ENCODE measurements at regions not wholly inside any gene's neighbourhood (a gene's known extent, or its start where the extent isn't known, plus 50 kb on each side); places are given as distances from the start of the nearest gene placed in this dataset.

DNA sequence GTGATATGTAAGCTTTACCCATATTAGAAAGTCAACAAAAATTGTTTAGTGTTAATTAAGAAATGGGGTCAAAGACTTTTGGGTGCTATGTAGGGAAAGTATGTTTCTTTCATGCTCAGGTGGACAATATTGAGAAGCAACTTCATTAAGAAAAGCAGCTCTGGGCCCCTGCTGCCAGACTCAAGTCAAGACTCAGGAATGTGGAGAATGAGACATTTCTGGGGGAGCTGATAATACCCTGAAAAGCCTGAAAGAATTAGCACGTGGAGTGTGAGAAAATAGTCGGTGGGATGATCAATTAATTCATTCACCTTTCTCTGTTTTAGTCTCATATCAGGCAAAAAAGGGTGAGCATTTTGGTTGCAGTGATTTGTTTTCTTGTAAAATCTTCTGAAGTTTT is 175.1 kb upstream of the IMPG1 start:
- no peak for ATAC-seq
- no peak overlapping the region for H3K27ac ChIP-seq
- no peak for FAIRE-seq
- TF ChIP-seq BHLHE40 (IDR thresholded peaks at IDR 0.05; ENCODE audit: low read depth, low read length) (no peak), EHF (CRISPR knock-in tag; IDR thresholded peaks at IDR 0.05) (no peak), GATA3 (IDR thresholded peaks at IDR 0.05; ENCODE audit: borderline replicate concordance) (no peak), MYC (IDR thresholded peaks at IDR 0.05; ENCODE audit: borderline replicate concordance, low read length) (no peak), CHD4 (IDR thresholded peaks at IDR 0.05; ENCODE audit: borderline replicate concordance) (no peak), JUN (IDR thresholded peaks at IDR 0.05) (no peak), RNF2 (IDR thresholded peaks at IDR 0.05; ENCODE audit: borderline replicate concordance, low read depth) (no peak), TFCP2L1 (CRISPR knock-in tag; IDR thresholded peaks at IDR 0.05) (no peak), KDM1A (IDR thresholded peaks at IDR 0.05; ENCODE audit: low read depth) (no peak), CBX2 (IDR thresholded peaks at IDR 0.05; ENCODE audit: borderline replicate concordance, low read depth) (no peak)
- TF ChIP-seq, protein P1, sequence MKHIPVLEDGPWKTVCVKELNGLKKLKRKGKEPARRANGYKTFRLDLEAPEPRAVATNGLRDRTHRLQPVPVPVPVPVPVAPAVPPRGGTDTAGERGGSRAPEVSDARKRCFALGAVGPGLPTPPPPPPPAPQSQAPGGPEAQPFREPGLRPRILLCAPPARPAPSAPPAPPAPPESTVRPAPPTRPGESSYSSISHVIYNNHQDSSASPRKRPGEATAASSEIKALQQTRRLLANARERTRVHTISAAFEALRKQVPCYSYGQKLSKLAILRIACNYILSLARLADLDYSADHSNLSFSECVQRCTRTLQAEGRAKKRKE (CRISPR knock-in tag; IDR thresholded peaks at IDR 0.05; ENCODE audit: low read depth) = no peak
- TF ChIP-seq, protein P2, sequence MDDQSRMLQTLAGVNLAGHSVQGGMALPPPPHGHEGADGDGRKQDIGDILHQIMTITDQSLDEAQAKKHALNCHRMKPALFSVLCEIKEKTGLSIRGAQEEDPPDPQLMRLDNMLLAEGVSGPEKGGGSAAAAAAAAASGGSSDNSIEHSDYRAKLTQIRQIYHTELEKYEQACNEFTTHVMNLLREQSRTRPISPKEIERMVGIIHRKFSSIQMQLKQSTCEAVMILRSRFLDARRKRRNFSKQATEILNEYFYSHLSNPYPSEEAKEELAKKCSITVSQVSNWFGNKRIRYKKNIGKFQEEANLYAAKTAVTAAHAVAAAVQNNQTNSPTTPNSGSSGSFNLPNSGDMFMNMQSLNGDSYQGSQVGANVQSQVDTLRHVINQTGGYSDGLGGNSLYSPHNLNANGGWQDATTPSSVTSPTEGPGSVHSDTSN (IDR thresholded peaks at IDR 0.05) = no peak
- TF ChIP-seq, protein P3, sequence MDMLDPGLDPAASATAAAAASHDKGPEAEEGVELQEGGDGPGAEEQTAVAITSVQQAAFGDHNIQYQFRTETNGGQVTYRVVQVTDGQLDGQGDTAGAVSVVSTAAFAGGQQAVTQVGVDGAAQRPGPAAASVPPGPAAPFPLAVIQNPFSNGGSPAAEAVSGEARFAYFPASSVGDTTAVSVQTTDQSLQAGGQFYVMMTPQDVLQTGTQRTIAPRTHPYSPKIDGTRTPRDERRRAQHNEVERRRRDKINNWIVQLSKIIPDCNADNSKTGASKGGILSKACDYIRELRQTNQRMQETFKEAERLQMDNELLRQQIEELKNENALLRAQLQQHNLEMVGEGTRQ (IDR thresholded peaks at IDR 0.05) = no peak
- H3K4me2 ChIP-seq = no peak overlapping the region
- 0% methylated on average over 2 of the region's 2 CpGs for WGBS (ENCODE audit: missing lambda C conversion rate)
- ChIA-PET CTCF (no interaction called here), POLR2A (no interaction called here)
- no peaks in the 10 kb centered on the region for H3K9me3 ChIP-seq
- no peaks in the 10 kb centered on the region for H3K4me1 ChIP-seq
- DNase-seq (ENCODE audit: low read depth in 1 of 2, low spot score in 1 of 2) = no peak
- H3K4me3 ChIP-seq = no peak overlapping the region

DNA sequence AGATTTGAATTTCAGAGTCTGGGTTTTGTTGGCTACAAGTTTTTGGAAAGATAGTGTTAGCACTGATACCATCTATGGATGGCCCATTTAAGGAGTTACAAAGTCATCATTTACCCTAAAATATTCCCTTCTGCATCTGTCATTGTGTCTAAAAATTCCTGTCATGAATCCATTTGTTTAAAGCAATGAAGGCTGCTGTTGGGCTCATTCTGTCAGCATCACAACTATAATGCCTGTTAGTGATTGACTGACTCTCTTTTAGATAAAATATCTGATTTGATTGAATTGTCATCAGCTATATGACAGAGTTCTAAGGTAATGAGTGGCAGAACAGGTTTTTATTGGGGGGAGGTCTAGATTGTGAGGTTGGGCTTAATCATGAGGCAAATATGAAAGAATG is 167.6 kb upstream of the IMPG1 start:
- no peaks in the 10 kb centered on the region for H3K4me1 ChIP-seq

More for the DNA sequence above, 167.6 kb upstream of the IMPG1 start:
- POLR2A ChIA-PET = no interaction called here
- no peak for TF ChIP-seq ZSCAN20 (CRISPR knock-in tag; IDR thresholded peaks at IDR 0.05)
- no peak for TF ChIP-seq SMC3 (IDR thresholded peaks at IDR 0.05)
- no peak for TF ChIP-seq RNF2 (IDR thresholded peaks at IDR 0.05; ENCODE audit: borderline replicate concordance, low read depth)
- no peak for TF ChIP-seq ZC3H11A (IDR thresholded peaks at IDR 0.05)
- TF ChIP-seq CBX2 (IDR thresholded peaks at IDR 0.05; ENCODE audit: borderline replicate concordance, low read depth) = no peak
- no peak for TF ChIP-seq KDM1A (IDR thresholded peaks at IDR 0.05; ENCODE audit: low read depth)
- TF ChIP-seq, protein P4, sequence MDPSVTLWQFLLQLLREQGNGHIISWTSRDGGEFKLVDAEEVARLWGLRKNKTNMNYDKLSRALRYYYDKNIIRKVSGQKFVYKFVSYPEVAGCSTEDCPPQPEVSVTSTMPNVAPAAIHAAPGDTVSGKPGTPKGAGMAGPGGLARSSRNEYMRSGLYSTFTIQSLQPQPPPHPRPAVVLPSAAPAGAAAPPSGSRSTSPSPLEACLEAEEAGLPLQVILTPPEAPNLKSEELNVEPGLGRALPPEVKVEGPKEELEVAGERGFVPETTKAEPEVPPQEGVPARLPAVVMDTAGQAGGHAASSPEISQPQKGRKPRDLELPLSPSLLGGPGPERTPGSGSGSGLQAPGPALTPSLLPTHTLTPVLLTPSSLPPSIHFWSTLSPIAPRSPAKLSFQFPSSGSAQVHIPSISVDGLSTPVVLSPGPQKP (IDR thresholded peaks at IDR 0.05; ENCODE audit: low read depth, low read length) = no peak
- TF ChIP-seq, protein P5, sequence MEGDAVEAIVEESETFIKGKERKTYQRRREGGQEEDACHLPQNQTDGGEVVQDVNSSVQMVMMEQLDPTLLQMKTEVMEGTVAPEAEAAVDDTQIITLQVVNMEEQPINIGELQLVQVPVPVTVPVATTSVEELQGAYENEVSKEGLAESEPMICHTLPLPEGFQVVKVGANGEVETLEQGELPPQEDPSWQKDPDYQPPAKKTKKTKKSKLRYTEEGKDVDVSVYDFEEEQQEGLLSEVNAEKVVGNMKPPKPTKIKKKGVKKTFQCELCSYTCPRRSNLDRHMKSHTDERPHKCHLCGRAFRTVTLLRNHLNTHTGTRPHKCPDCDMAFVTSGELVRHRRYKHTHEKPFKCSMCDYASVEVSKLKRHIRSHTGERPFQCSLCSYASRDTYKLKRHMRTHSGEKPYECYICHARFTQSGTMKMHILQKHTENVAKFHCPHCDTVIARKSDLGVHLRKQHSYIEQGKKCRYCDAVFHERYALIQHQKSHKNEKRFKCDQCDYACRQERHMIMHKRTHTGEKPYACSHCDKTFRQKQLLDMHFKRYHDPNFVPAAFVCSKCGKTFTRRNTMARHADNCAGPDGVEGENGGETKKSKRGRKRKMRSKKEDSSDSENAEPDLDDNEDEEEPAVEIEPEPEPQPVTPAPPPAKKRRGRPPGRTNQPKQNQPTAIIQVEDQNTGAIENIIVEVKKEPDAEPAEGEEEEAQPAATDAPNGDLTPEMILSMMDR (IDR thresholded peaks at IDR 0.05) = no peak
- no peak for TF ChIP-seq BHLHE40 (IDR thresholded peaks at IDR 0.05; ENCODE audit: low read depth, low read length)
- no peak for TF ChIP-seq TFCP2L1 (CRISPR knock-in tag; IDR thresholded peaks at IDR 0.05)
- no peak for TF ChIP-seq MAFK (IDR thresholded peaks at IDR 0.05; ENCODE audit: partially characterized antibody)
- TF ChIP-seq ZNF302 (CRISPR knock-in tag; IDR thresholded peaks at IDR 0.05) = no peak
- no peak for TF ChIP-seq CHD2 (IDR thresholded peaks at IDR 0.05; ENCODE audit: low read length, partially characterized antibody)
- TF ChIP-seq, protein P1 (CRISPR knock-in tag; IDR thresholded peaks at IDR 0.05; ENCODE audit: low read depth) = no peak
- TF ChIP-seq, protein P6, sequence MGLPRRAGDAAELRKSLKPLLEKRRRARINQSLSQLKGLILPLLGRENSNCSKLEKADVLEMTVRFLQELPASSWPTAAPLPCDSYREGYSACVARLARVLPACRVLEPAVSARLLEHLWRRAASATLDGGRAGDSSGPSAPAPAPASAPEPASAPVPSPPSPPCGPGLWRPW (IDR thresholded peaks at IDR 0.05) = no peak
- no peak for TF ChIP-seq CEBPB (IDR thresholded peaks at IDR 0.05)
- TF ChIP-seq HOXA7 (CRISPR knock-in tag; IDR thresholded peaks at IDR 0.05) = no peak
- no peak for TF ChIP-seq RCOR1 (IDR thresholded peaks at IDR 0.05; ENCODE audit: low read depth, low read length)
- TF ChIP-seq NFE2L2 (conservative IDR thresholded peaks at IDR 0.05; ENCODE audit: low read length) = no peak
- DNase-seq (ENCODE audit: low read depth in 1 of 2, low spot score in 1 of 2) = no peak
- no peak overlapping the region for H3K4me2 ChIP-seq
- no peak for FAIRE-seq
- CTCF ChIA-PET = no interaction called here
- no peak overlapping the region for H3K27ac ChIP-seq
- no peak for ATAC-seq
- H3K9me3 ChIP-seq = no peaks in the 10 kb centered on the region
- H3K4me3 ChIP-seq = no peak overlapping the region
